HEK293T (cell line): ENCODE measurements at regions not wholly inside any gene's neighbourhood (a gene's known extent, or its start where the extent isn't known, plus 50 kb on each side); places are given as distances from the start of the nearest gene placed in this dataset.

Experiments used
- CTCF ChIA-PET: fragments of 350-600 bp; formaldehyde crosslinking; extraction: SDS; loops from one replicate; lab custom pipeline; 2021; ENCODE audit warnings: antibody characterized with exemption, inconsistent platforms; lab: Yijun Ruan, JAX
- POLR2A ChIA-PET: fragments of 350-600 bp; formaldehyde crosslinking; extraction: SDS; loops from one replicate; lab custom pipeline; 2020; ENCODE audit warnings: antibody characterized with exemption, inconsistent platforms; lab: Yijun Ruan, JAX
- DNase-seq: peaks from one replicate; pipeline ENCODE4 v3.0.0; 2012; ENCODE audit warnings: mixed read lengths; ENCODE audit errors: extremely low spot score
- ARNT ChIP-seq: fragments of 450-650 bp; IDR thresholded peaks from 2 replicates; pipeline ENCODE4 v1.6.1; 2017; ENCODE audit warnings: mild to moderate bottlenecking
- BHLHE40 ChIP-seq: fragments of 450-650 bp; IDR thresholded peaks from 2 replicates; pipeline ENCODE4 v1.6.1; 2016; ENCODE audit warnings: mild to moderate bottlenecking, moderate library complexity, borderline replicate concordance
- CTBP1 ChIP-seq: fragments of 450-650 bp; IDR thresholded peaks from 2 replicates; pipeline ENCODE4 v1.6.1; 2016; ENCODE audit warnings: borderline replicate concordance
- ELF4 ChIP-seq: fragments of 450-650 bp; IDR thresholded peaks from 2 replicates; pipeline ENCODE4 v1.6.1; 2017; ENCODE audit warnings: antibody characterized with exemption
- FOXA1 ChIP-seq: fragments of 450-650 bp; IDR thresholded peaks from 2 replicates; pipeline ENCODE4 v1.6.1; 2016; ENCODE audit warnings: mild to moderate bottlenecking
- FOXK2 ChIP-seq: fragments of 450-650 bp; IDR thresholded peaks from 2 replicates; pipeline ENCODE4 v1.6.1; 2016; ENCODE audit warnings: mild to moderate bottlenecking
- FOXM1 ChIP-seq: fragments of 450-650 bp; IDR thresholded peaks from 2 replicates; pipeline ENCODE4 v1.6.1; 2017; ENCODE audit warnings: mild to moderate bottlenecking, borderline replicate concordance
- HDGF ChIP-seq: fragments of 450-650 bp; IDR thresholded peaks from 2 replicates; pipeline ENCODE4 v1.6.1; 2017; ENCODE audit warnings: antibody characterized with exemption, borderline replicate concordance
- L3MBTL2 ChIP-seq: fragments of 450-650 bp; conservative IDR thresholded peaks from 2 replicates; pipeline ENCODE4 v1.6.1; 2016; ENCODE audit warnings: mild to moderate bottlenecking
- LEF1 ChIP-seq: fragments of 450-650 bp; IDR thresholded peaks from 2 replicates; pipeline ENCODE4 v1.6.1; 2017; ENCODE audit warnings: mild to moderate bottlenecking, borderline replicate concordance
- NFRKB ChIP-seq: fragments of 450-650 bp; IDR thresholded peaks from 2 replicates; pipeline ENCODE4 v1.6.1; 2016; ENCODE audit warnings: mild to moderate bottlenecking, moderate library complexity
- SP1 ChIP-seq: fragments of 450-650 bp; IDR thresholded peaks from 2 replicates; pipeline ENCODE4 v1.6.1; 2017
- SUZ12 ChIP-seq: fragments of 450-650 bp; IDR thresholded peaks from 2 replicates; pipeline ENCODE4 v1.6.1; 2016; ENCODE audit warnings: mild to moderate bottlenecking
- TARDBP ChIP-seq: fragments of 450-650 bp; IDR thresholded peaks from 2 replicates; pipeline ENCODE4 v1.6.1; 2016
- ZNF384 ChIP-seq: fragments of 450-650 bp; IDR thresholded peaks from 2 replicates; pipeline ENCODE4 v1.6.1; 2016
- TF ChIP-seq, protein P1 (sequence below): fragments of 450-650 bp; IDR thresholded peaks from 2 replicates; pipeline ENCODE4 v1.6.1; 2016

DNA sequence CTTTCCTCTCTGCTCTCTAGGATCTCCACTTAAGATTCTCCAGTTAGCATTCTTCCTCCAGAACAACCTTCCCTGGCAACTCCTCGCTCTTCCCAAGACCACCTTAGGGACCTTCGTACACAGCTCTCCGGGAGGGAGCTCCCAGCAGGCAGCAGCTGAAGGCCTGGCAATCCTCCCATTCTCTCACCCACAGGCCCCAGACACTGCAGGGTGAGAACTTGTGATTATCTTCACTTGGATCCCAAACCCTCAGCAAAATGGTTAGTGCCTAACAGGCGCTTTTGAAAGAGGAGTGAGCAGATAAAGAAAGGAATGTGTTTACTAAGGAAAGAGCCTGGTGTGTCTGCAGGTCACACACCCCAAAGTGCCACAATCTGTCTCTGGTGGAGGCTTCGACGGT is 83.8 kb upstream of the SNTG2 start:
- ChIA-PET POLR2A (no interaction called here), CTCF (no interaction called here)
- DNase-seq: no peak
- TF ChIP-seq ELF4: no peak

DNA sequence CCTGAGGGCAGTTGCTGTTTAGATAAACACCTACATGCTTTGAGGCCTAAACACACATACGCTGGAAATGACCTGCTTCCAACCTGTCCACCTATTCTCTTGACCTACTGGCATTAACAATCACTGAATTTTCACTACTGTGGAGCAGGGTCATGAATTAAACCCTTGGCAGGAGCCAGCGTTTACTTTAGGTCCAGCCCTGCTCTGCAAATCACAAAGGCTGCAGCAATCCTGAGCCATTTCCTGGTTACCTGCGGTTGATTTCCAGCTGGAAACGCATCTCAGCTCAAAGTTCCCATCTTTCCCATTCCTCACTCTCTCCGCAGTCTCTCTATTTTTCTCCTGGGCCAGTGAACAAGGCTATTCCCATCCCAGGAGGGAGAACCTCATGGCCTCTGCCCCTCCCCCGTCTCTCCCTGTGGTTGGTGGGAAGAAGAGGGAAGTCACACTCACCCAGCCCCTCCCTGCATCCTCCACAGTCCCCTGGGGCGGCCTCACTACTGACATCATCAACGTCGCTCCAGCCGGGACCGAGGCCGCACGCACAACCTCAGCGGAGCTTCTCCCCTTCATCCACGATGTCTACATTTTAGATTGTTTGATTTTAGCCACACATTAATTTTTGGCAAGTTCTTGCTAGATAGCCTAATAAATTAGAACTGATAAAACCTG is 84.5 kb upstream of the SNTG2 start:
- DNase-seq: no peak
- CTCF ChIA-PET: no interaction called here
- POLR2A ChIA-PET: no interaction called here
- TF ChIP-seq LEF1: no peak
- TF ChIP-seq FOXA1: no peak
- TF ChIP-seq ZNF384: no peak
- TF ChIP-seq L3MBTL2: no peak
- TF ChIP-seq SUZ12: no peak

DNA sequence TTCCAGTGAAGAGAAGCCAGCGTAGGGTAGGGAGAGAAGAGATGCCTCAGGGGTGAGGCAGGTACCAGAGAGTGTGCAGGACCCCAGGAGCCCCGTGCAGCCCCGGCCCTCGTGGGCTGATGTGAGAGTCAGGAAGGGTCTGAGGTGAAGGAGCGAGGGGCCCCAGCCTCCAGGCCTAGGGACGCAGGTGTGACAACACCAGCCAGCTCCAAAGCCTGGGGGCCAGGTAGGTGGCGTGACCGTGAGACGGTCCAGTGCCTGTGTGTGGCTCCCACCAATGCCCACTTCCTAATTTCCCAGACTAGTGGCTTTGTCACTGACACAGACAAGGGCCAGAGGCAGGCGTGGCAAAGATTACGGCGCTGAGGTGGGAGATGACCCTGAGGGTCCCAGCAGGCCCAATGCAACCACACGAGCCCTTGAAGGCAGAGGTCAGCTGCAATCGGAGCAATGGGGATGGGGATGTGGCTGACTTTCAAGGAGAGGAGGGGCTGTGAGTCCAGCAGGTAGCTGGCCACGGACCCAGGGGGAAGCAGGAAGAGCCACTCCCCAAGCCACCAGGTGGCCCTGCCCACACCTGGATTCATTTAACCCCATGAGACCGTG is 86.0 kb upstream of the SNTG2 start:
- TF ChIP-seq FOXK2 (no peak), ARNT (no peak), L3MBTL2 (no peak), FOXA1 (no peak), ELF4 (no peak), LEF1 (no peak), CTBP1 (no peak), FOXM1 (no peak), SUZ12 (no peak), BHLHE40 (no peak), HDGF (no peak), SP1 (no peak), ZNF384 (no peak), TARDBP (no peak), NFRKB (no peak)
- TF ChIP-seq, protein P1, sequence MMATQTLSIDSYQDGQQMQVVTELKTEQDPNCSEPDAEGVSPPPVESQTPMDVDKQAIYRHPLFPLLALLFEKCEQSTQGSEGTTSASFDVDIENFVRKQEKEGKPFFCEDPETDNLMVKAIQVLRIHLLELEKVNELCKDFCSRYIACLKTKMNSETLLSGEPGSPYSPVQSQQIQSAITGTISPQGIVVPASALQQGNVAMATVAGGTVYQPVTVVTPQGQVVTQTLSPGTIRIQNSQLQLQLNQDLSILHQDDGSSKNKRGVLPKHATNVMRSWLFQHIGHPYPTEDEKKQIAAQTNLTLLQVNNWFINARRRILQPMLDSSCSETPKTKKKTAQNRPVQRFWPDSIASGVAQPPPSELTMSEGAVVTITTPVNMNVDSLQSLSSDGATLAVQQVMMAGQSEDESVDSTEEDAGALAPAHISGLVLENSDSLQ: no peak
- DNase-seq: no peak
- POLR2A ChIA-PET: no interaction called here
- CTCF ChIA-PET: no interaction called here

DNA sequence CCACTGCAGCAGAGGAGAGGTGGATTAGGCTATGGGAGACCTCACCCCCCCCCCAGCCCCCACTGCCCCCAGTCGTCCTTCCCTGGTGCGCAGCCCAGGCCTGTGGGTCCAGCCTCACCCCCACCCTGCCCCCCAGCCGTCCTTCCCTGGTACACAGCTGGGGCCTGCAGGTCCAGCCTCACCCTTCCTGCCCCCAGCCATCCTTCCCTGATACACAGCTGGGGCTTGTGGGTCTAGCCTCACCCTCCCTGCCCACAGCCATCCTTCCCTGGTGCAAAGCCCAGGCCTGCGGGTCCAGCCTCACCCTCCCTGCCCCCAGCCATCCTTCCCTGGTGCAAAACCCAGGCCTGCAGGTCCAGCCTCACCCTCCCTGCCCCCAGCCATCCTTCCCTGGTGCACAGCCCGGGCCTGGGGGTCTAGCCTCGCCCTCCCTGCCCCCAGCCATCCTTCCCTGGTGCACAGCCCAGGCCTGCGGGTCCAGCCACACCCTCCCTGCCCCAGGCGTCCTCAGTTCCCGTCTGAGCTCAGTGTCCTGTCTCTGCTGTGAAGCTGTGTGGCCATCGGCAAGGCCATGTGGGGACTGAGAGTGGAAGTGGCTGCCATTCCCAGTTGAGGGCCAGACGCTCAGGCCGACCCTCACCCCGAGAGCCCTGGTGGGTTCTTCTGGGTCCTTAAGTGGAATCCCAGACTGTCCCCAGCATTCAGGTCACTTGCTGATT is 86.8 kb upstream of the SNTG2 start:
- TF ChIP-seq FOXA1 (no peak), BHLHE40 (no peak), CTBP1 (no peak), L3MBTL2 (no peak), FOXK2 (no peak), TARDBP (no peak), ARNT (no peak), FOXM1 (no peak), ELF4 (no peak)
- CTCF ChIA-PET: no interaction called here
- DNase-seq: no peak
- POLR2A ChIA-PET: no interaction called here

DNA sequence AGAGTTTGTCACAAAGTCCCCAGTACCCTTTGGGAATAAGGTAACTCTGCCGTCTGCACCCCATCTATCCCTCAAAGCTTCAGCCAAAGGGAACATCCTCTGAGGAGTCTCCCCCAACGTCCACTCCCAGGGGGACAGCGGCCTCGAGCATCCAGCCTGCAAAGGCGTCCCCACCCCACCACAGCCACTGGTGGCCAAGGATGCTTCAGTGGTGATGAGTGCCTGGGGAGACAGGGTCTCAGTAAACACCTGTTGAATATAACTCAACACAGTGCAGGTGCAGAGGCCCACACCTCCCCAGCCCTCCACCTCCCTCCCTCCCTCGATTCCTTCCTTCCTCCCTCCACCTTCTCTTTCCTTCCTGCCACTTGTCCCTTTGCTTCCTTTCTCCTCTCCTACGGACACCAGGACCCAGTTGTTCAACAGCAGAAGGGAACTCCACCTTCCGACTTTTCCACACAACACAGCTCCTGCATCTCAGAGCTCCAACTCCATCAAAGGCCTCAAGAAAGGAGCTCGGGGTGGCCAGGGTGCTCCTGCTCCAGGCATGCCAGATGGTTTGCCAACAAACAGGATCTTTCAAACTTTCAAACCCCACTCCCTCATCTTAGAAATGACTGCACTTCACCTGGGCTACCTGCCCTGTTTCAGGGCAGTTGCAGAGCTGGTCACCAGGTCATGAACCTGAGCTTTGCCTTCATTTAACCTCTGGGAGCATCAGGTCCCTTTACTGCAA is 87.8 kb upstream of the SNTG2 start:
- no peak for TF ChIP-seq FOXM1
- no peak for TF ChIP-seq CTBP1
- TF ChIP-seq ZNF384: no peak
- no peak for TF ChIP-seq HDGF
- no peak for TF ChIP-seq SUZ12
- TF ChIP-seq, protein P1: no peak
- TF ChIP-seq FOXA1: no peak
- no peak for TF ChIP-seq TARDBP
- TF ChIP-seq L3MBTL2: no peak
- TF ChIP-seq ELF4: no peak
- TF ChIP-seq LEF1: no peak
- no peak for TF ChIP-seq ARNT
- no peak for TF ChIP-seq SP1
- CTCF ChIA-PET: no interaction called here
- DNase-seq: no peak
- POLR2A ChIA-PET: no interaction called here

DNA sequence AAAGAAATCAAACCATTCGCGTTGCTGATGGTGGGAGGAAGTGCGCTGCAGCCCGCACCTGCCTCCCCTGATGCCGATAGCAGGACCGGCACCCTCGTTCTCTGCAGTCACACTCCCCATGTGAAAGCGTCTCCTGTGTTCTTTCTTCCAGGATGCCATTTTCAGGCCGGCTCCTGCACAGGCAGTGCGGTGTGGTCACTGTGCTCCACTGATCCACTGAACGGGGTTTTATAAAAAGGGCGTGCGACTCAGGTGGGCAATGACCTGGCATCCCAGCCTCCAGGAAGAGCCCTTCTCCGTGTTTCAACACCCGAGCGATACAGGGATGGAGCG is 88.3 kb upstream of the SNTG2 start:
- POLR2A ChIA-PET: no interaction called here
- TF ChIP-seq FOXA1 (no peak), BHLHE40 (no peak), SP1 (no peak), L3MBTL2 (no peak), ELF4 (no peak), NFRKB (no peak), ARNT (no peak), TARDBP (no peak), ZNF384 (no peak), CTBP1 (no peak), HDGF (no peak), FOXM1 (no peak), LEF1 (no peak), SUZ12 (no peak), FOXK2 (no peak)
- TF ChIP-seq, protein P1: no peak
- CTCF ChIA-PET: no interaction called here
- DNase-seq: no peak
